OCI-LY1 (cell line): ENCODE measurements at regions not wholly inside any gene's neighbourhood (a gene's known extent, or its start where the extent isn't known, plus 50 kb on each side); places are given as distances from the start of the nearest gene placed in this dataset.

Experiments
- H2AFZ ChIP-seq: fragments of 200-600 bp; sonication (generic), shearing (Covaris generic); 2 replicates; pipeline ENCODE4 v1.6.0; 2014; ENCODE audit warnings: antibody characterized with exemption, mild to moderate bottlenecking, low read length
- H3F3A ChIP-seq: fragments of 200-600 bp; sonication (generic), shearing (Covaris generic); 2 replicates; pipeline ENCODE4 v1.6.0; 2014; ENCODE audit warnings: mild to moderate bottlenecking, antibody characterized with exemption, low read length, moderate library complexity; ENCODE audit not compliant: insufficient read depth
- H3K27ac ChIP-seq: fragments of 200-600 bp; sonication (generic); 2 replicates; pipeline ENCODE4 v1.5.1; 2014; ENCODE audit warnings: low read length, mixed run types, mild to moderate bottlenecking, low read depth; ENCODE audit not compliant: poor library complexity, severe bottlenecking
- H3K27me3 ChIP-seq: fragments of 200-600 bp; sonication (generic); 2 replicates; pipeline ENCODE4 v1.6.0; 2014; ENCODE audit warnings: antibody characterized with exemption, mild to moderate bottlenecking, low read length, moderate library complexity; ENCODE audit not compliant: insufficient read depth
- H3K36me3 ChIP-seq: fragments of 200-600 bp; sonication (generic); 2 replicates; pipeline ENCODE4 v1.6.1; 2014; ENCODE audit warnings: mild to moderate bottlenecking, antibody characterized with exemption, low read length, moderate library complexity, mixed read lengths; ENCODE audit not compliant: insufficient read depth
- H3K4me1 ChIP-seq: fragments of 200-600 bp; sonication (generic); 2 replicates; pipeline ENCODE4 v1.5.1; 2014; ENCODE audit warnings: mild to moderate bottlenecking, low read length, moderate library complexity; ENCODE audit not compliant: insufficient read depth, severe bottlenecking
- H3K4me2 ChIP-seq: fragments of 200-600 bp; sonication (generic), shearing (Covaris generic); 2 replicates; pipeline ENCODE4 v1.6.1; 2014; ENCODE audit warnings: low read length
- H3K4me3 ChIP-seq: fragments of 200-600 bp; sonication (generic); 2 replicates; pipeline ENCODE4 v1.5.1; 2014; ENCODE audit warnings: low read length, low read depth, mild to moderate bottlenecking, mixed read lengths; ENCODE audit not compliant: poor library complexity, severe bottlenecking
- H3K79me2 ChIP-seq: fragments of 200-600 bp; shearing (Covaris generic); 2 replicates; pipeline ENCODE4 v1.6.1; 2016; ENCODE audit warnings: mixed run types, low read length, mixed read lengths; ENCODE audit not compliant: insufficient read depth
- H3K9ac ChIP-seq: fragments of 200-600 bp; sonication (generic), shearing (Covaris generic); 2 replicates; pipeline ENCODE4 v1.6.1; 2014; ENCODE audit warnings: mild to moderate bottlenecking, low read length, mixed read lengths
- H3K9me2 ChIP-seq: fragments of 200-600 bp; sonication (generic), shearing (Covaris generic); 2 replicates; pipeline ENCODE4 v1.6.1; 2014; ENCODE audit warnings: low read depth, mild to moderate bottlenecking, low read length, mixed read lengths
- H3K9me3 ChIP-seq: fragments of 200-600 bp; shearing (Covaris generic); 2 replicates; pipeline ENCODE4 v1.6.1; 2014; ENCODE audit warnings: low read length, mixed read lengths
- H4K20me1 ChIP-seq: fragments of 200-600 bp; sonication (generic), shearing (Covaris generic); 2 replicates; pipeline ENCODE4 v1.6.0; 2016; ENCODE audit warnings: mild to moderate bottlenecking, low read length; ENCODE audit not compliant: insufficient read depth
- CTCF ChIP-seq: fragments of 200-600 bp; sonication (generic), shearing (Covaris generic); IDR thresholded peaks from 2 replicates; pipeline ENCODE4 v1.5.1; 2017; ENCODE audit warnings: mild to moderate bottlenecking, antibody characterized with exemption, low read length, moderate library complexity, mixed read lengths
- EZH2 ChIP-seq: fragments of 200-600 bp; sonication (generic), shearing (Covaris generic); IDR thresholded peaks from 2 replicates; pipeline ENCODE4 v1.8.0; 2017; ENCODE audit warnings: borderline replicate concordance, mixed run types, mild to moderate bottlenecking, antibody characterized with exemption, low read length, moderate library complexity, mixed read lengths

DNA sequence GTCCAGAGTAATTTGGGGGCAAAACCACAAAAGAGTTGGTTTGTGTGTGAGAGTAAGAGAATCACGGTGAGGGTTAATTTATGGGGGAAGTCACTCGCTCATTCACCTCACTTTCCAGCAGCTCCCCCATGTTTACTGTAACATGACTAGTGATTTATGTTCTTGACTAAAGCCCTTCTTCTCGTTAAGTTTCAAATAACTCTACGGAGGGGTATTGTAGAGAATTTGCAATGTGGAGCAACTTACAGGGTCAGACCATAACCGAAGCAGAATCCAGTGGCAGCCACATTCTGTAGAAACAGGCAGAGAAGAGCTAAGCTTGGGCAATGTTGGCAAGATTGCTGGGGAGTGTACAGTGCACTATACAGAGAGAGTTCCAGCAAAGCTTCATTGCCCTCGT lies 760.6 kb downstream of the IRX1 start:
- no peaks in the 10 kb centered on the region for H3F3A ChIP-seq
- H4K20me1 ChIP-seq, result no peaks in the 10 kb centered on the region
- no peak overlapping the region for H3K4me3 ChIP-seq
- H3K36me3 ChIP-seq, result no peaks in the 10 kb centered on the region
- H3K27ac ChIP-seq, result no peak overlapping the region
- no peaks in the 10 kb centered on the region for H3K9me3 ChIP-seq
- no peak for TF ChIP-seq EZH2
- TF ChIP-seq CTCF, result no peak
- no peak overlapping the region for H3K9ac ChIP-seq
- H3K4me1 ChIP-seq, result no peaks in the 10 kb centered on the region
- H2AFZ ChIP-seq, result no peak overlapping the region
- H3K9me2 ChIP-seq, result no peaks in the 10 kb centered on the region
- no peak overlapping the region for H3K4me2 ChIP-seq
- H3K27me3 ChIP-seq, result no peaks in the 10 kb centered on the region
- no peaks in the 10 kb centered on the region for H3K79me2 ChIP-seq

DNA sequence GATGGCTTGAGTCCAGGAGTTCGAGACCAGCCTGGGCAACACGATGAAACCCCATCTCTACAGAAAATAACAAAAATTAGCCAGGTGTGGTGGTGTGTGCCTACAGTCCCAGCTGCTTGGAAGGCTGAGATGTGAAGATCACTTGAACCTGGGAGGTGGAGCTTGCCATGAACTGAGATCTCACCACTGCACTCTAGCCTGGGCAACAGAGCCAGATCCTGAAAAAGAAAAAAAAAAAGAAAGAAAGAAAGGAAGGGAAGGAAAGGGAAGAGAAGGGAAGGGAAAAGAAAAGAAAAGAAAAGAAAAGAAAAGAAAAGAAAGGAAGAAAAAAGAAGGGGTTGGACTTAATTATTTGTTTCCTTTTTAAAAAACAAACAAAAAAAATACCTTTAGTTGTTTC lies 764.2 kb downstream of the IRX1 start:
- Histone ChIP-seq H3K9me3 (no peaks in the 10 kb centered on the region), H2AFZ (no peak overlapping the region), H3K4me2 (no peak overlapping the region), H3K27ac (no peak overlapping the region), H3F3A (no peaks in the 10 kb centered on the region), H4K20me1 (no peaks in the 10 kb centered on the region), H3K4me1 (no peaks in the 10 kb centered on the region), H3K36me3 (no peaks in the 10 kb centered on the region), H3K79me2 (no peaks in the 10 kb centered on the region), H3K9me2 (no peaks in the 10 kb centered on the region), H3K4me3 (no peak overlapping the region), H3K27me3 (no peaks in the 10 kb centered on the region), H3K9ac (no peak overlapping the region)
- TF ChIP-seq CTCF (no peak), EZH2 (no peak)

- no peaks in the 10 kb centered on the region for H3F3A ChIP-seq
- H4K20me1 ChIP-seq, result no peaks in the 10 kb centered on the region
- H2AFZ ChIP-seq, result no peak overlapping the region
- no peaks in the 10 kb centered on the region for H3K36me3 ChIP-seq
- no peaks in the 10 kb centered on the region for H3K27me3 ChIP-seq
- no peak overlapping the region for H3K27ac ChIP-seq
- no peak overlapping the region for H3K9ac ChIP-seq
- no peak for TF ChIP-seq CTCF
- no peak for TF ChIP-seq EZH2
- no peak overlapping the region for H3K4me2 ChIP-seq
- no peaks in the 10 kb centered on the region for H3K9me3 ChIP-seq
- H3K4me1 ChIP-seq, result no peaks in the 10 kb centered on the region
- no peak overlapping the region for H3K4me3 ChIP-seq
- H3K79me2 ChIP-seq, result no peaks in the 10 kb centered on the region
- H3K9me2 ChIP-seq, result no peaks in the 10 kb centered on the region
Measured at GRCh38 chr5:4361753-4362152, 766.1 kb downstream of the IRX1 start.
